Liver (tissue), 8 donors: ENCODE measurements at regions not wholly inside any gene's neighbourhood (a gene's known extent, or its start where the extent isn't known, plus 50 kb on each side); places are given as distances from the start of the nearest gene placed in this dataset.

Experiments used
- DNase-seq: peaks from one replicate; pipeline ENCODE4 v3.0.0-alpha.2; 2017; ENCODE audit warnings: low spot score
- H3K27ac ChIP-seq, 2 donors: one replicate each; pipeline ENCODE4 v1.7.0; 2013; ENCODE audit warnings: inconsistent platforms in 2 of 2, low read length in 2 of 2, control low read depth in 1 of 2, low read depth in 1 of 2, mild to moderate bottlenecking in 1 of 2
- H3K27me3 ChIP-seq, 4 donors: one replicate each; pipeline versions ENCODE4 v1.6.1 to v1.7.0; 2013; ENCODE audit warnings: low read length in 3 of 4, inconsistent platforms in 1 of 4, mild to moderate bottlenecking in 1 of 4, moderate library complexity in 1 of 4; ENCODE audit not compliant: control insufficient read depth in 4 of 4, insufficient read depth in 4 of 4
- H3K36me3 ChIP-seq, 4 donors: one replicate each; pipeline versions ENCODE4 v1.6.1 to v1.7.0; 2013; ENCODE audit warnings: low read length in 3 of 4, mild to moderate bottlenecking in 3 of 4, low read depth in 1 of 4, moderate library complexity in 1 of 4; ENCODE audit not compliant: control insufficient read depth in 4 of 4, insufficient read depth in 3 of 4
- H3K4me1 ChIP-seq, 4 donors: one replicate each; pipeline versions ENCODE4 v1.6.1 to v1.7.0; 2013; ENCODE audit warnings: low read length in 3 of 4, mild to moderate bottlenecking in 3 of 4, moderate library complexity in 1 of 4; ENCODE audit not compliant: control insufficient read depth in 4 of 4, insufficient read depth in 4 of 4
- H3K4me3 ChIP-seq, 3 donors: one replicate each; pipeline versions ENCODE4 v1.6.1 to v1.7.0; 2013; ENCODE audit warnings: low read length in 3 of 3, control low read depth in 1 of 3, low read depth in 1 of 3, mild to moderate bottlenecking in 1 of 3
- H3K9ac ChIP-seq, 2 donors: one replicate each; pipeline ENCODE4 v1.7.0; 2013; ENCODE audit warnings: low read length in 2 of 2, mild to moderate bottlenecking in 2 of 2, moderate library complexity in 2 of 2, control low read depth in 1 of 2, low read depth in 1 of 2
- H3K9me3 ChIP-seq, 4 donors: one replicate each; pipeline versions ENCODE4 v1.6.1 to v1.7.0; 2013; ENCODE audit warnings: low read length in 3 of 4; ENCODE audit not compliant: control insufficient read depth in 4 of 4
- ATF3 ChIP-seq: IDR thresholded peaks from 2 replicates; pipeline ENCODE4 v1.6.1; 2016; ENCODE audit warnings: antibody characterized with exemption
- CTCF ChIP-seq: fragments of 150-350 bp; IDR thresholded peaks from 2 replicates; pipeline ENCODE4 v1.5.1; 2017; ENCODE audit warnings: improper control_type of control experiment, low read depth, low read length; ENCODE audit not compliant: missing input control
- EGR1 ChIP-seq, 2 donors: IDR thresholded peaks; 2 replicates each; pipeline ENCODE4 v1.6.1; 2016 to 2018; ENCODE audit warnings: antibody characterized with exemption in 2 of 2, low read depth in 2 of 2
- FOXA1 ChIP-seq: IDR thresholded peaks from 2 replicates; pipeline ENCODE4 v1.6.1; 2016; ENCODE audit warnings: antibody characterized with exemption
- FOXA2 ChIP-seq: IDR thresholded peaks from 2 replicates; pipeline ENCODE4 v1.6.1; 2016; ENCODE audit warnings: antibody characterized with exemption
- GABPA ChIP-seq, 2 donors: IDR thresholded peaks in 1 of 2; conservative IDR thresholded peaks in 1 of 2; 2 replicates each; pipeline ENCODE4 v1.6.1; 2016; ENCODE audit warnings: antibody characterized with exemption in 2 of 2, mild to moderate bottlenecking in 1 of 2, moderate library complexity in 1 of 2
- HNF4A ChIP-seq, 2 donors: conservative IDR thresholded peaks; 2 replicates each; pipeline ENCODE4 v1.6.1; 2016; ENCODE audit warnings: antibody characterized with exemption in 2 of 2, mild to moderate bottlenecking in 2 of 2
- JUND ChIP-seq, 2 donors: IDR thresholded peaks; 2 replicates each; pipeline ENCODE4 v1.6.1; 2016; ENCODE audit warnings: antibody characterized with exemption in 2 of 2
- MAX ChIP-seq: IDR thresholded peaks from 2 replicates; pipeline ENCODE4 v1.6.1; 2016; ENCODE audit warnings: antibody characterized with exemption
- NR2F2 ChIP-seq: IDR thresholded peaks from 2 replicates; pipeline ENCODE4 v1.6.1; 2016; ENCODE audit warnings: antibody characterized with exemption
- RAD21 ChIP-seq, 2 donors: IDR thresholded peaks; 2 replicates each; pipeline ENCODE4 v1.6.1; 2016; ENCODE audit warnings: antibody characterized with exemption in 2 of 2, mild to moderate bottlenecking in 2 of 2
- REST ChIP-seq: IDR thresholded peaks from 2 replicates; pipeline ENCODE4 v1.6.1; 2016; ENCODE audit warnings: antibody characterized with exemption, mild to moderate bottlenecking
- SP1 ChIP-seq: IDR thresholded peaks from 2 replicates; pipeline ENCODE4 v1.6.1; 2018; ENCODE audit warnings: antibody characterized with exemption, mild to moderate bottlenecking
- TAF1 ChIP-seq: conservative IDR thresholded peaks from 2 replicates; pipeline ENCODE4 v1.6.1; 2016; ENCODE audit warnings: antibody characterized with exemption, mild to moderate bottlenecking
- ZBTB33 ChIP-seq: IDR thresholded peaks from 2 replicates; pipeline ENCODE4 v1.6.1; 2016; ENCODE audit warnings: antibody characterized with exemption
- WGBS: extraction: QIAGEN DNeasy Blood & Tissue Kit; methylation state at CpG from one replicate; pipeline ENCODE4 v1.1.7; 2013; 5-methylcytosine and 5-hydroxymethylcytosine counted together
- donor health status: healthy.
- donor health status: healthy.
- donor health status: healthy.
- donor health status: healthy.
- donor health status: healthy.

GRCh38 chr1:93784538-93784937, 94.5 kb downstream of the DNTTIP2 start:
- H3K27me3 ChIP-seq = no peaks in the 10 kb centered on the region
- H3K27ac ChIP-seq = no peak overlapping the region
- peaks cover 0 to 2% (median 0%) of the 10 kb centered on the region in 4 donors for H3K4me1 ChIP-seq
- 95% methylated on average over 3 of the region's 3 CpGs for WGBS
- no peaks in the 10 kb centered on the region for H3K36me3 ChIP-seq
- no peak for DNase-seq
- H3K9me3 ChIP-seq = peaks cover 0 to 4% (median 1%) of the 10 kb centered on the region in 4 donors
- H3K9ac ChIP-seq = no peak overlapping the region
- H3K4me3 ChIP-seq = no peak overlapping the region
- TF ChIP-seq EGR1 (IDR thresholded peaks at IDR 0.05; ENCODE audit: low read depth in 2 of 2) (no peak), REST (no peak), MAX (no peak), FOXA1 (no peak), GABPA (IDR thresholded peaks at IDR 0.05 in 1 of 2, conservative IDR thresholded peaks at IDR 0.05 in 1 of 2) (no peak), HNF4A (conservative IDR thresholded peaks at IDR 0.05) (no peak), FOXA2 (no peak), SP1 (no peak), TAF1 (no peak), ATF3 (no peak), NR2F2 (no peak), ZBTB33 (no peak), RAD21 (IDR thresholded peaks at IDR 0.05) (no peak), CTCF (no peak), JUND (IDR thresholded peaks at IDR 0.05) (no peak)

GRCh38 chr1:93783876-93784275, 95.1 kb downstream of the DNTTIP2 start:
- TF ChIP-seq CTCF (no peak), RAD21 (IDR thresholded peaks at IDR 0.05) (no peak)
- peaks cover 0 to 2% (median 0%) of the 10 kb centered on the region in 4 donors for H3K4me1 ChIP-seq
- no peak for DNase-seq
- H3K36me3 ChIP-seq = no peaks in the 10 kb centered on the region
- no peaks in the 10 kb centered on the region for H3K27me3 ChIP-seq
- no peak overlapping the region for H3K9ac ChIP-seq
- H3K27ac ChIP-seq = no peak overlapping the region
- no peak overlapping the region for H3K4me3 ChIP-seq
- 100% methylated on average over 2 of the region's 2 CpGs for WGBS
- H3K9me3 ChIP-seq = peaks cover 0 to 2% (median 1%) of the 10 kb centered on the region in 4 donors
